GM23338 (cell line): ENCODE measurements at regions not wholly inside any gene's neighbourhood (a gene's known extent, or its start where the extent isn't known, plus 50 kb on each side); places are given as distances from the start of the nearest gene placed in this dataset.

Experiments used
- CREB1 ChIP-seq: fragments of 250-450 bp; sonication (Bioruptor Pico); IDR thresholded peaks from 2 replicates; pipeline ENCODE4 v1.5.0; 2020; ENCODE audit warnings: low read depth, mild to moderate bottlenecking, moderate library complexity
- CTCF ChIP-seq, 2 experiments: fragments of 200-600 bp in 1 of 2; sonication (generic) in 1 of 2; conservative IDR thresholded peaks; 2 replicates each; pipeline versions ENCODE4 v1.5.1 to v1.6.1; 2016 to 2017; ENCODE audit warnings: antibody characterized with exemption in 2 of 2, low read depth in 2 of 2, mild to moderate bottlenecking in 2 of 2, moderate library complexity in 1 of 2
- EZH2 ChIP-seq: fragments of 200-600 bp; sonication (generic); IDR thresholded peaks from one replicate; pipeline ENCODE4 v1.8.0; 2017; ENCODE audit warnings: antibody characterized with exemption, mild to moderate bottlenecking, low read depth; ENCODE audit not compliant: unreplicated experiment
- EZH2phosphoT487 ChIP-seq: fragments of 200-600 bp; sonication (generic); IDR thresholded peaks from one replicate; pipeline ENCODE4 v1.8.1; 2018; ENCODE audit warnings: antibody characterized with exemption; ENCODE audit not compliant: unreplicated experiment
- JUNB ChIP-seq: IDR thresholded peaks from one replicate; pipeline ENCODE4 v1.6.1; 2016; ENCODE audit warnings: antibody characterized with exemption; ENCODE audit not compliant: unreplicated experiment
- POLR2AphosphoS5 ChIP-seq: IDR thresholded peaks from 2 replicates; pipeline ENCODE4 v1.6.1; 2016; ENCODE audit warnings: antibody characterized with exemption, low read depth
- REST ChIP-seq: IDR thresholded peaks from one replicate; pipeline ENCODE4 v1.6.1; 2018; ENCODE audit warnings: antibody characterized with exemption; ENCODE audit not compliant: unreplicated experiment
- ZNF331 ChIP-seq: fragments of 250-450 bp; sonication (Bioruptor Pico); IDR thresholded peaks from 2 replicates; pipeline ENCODE4 v1.5.0; 2020; ENCODE audit warnings: low read depth, mild to moderate bottlenecking, moderate library complexity

DNA sequence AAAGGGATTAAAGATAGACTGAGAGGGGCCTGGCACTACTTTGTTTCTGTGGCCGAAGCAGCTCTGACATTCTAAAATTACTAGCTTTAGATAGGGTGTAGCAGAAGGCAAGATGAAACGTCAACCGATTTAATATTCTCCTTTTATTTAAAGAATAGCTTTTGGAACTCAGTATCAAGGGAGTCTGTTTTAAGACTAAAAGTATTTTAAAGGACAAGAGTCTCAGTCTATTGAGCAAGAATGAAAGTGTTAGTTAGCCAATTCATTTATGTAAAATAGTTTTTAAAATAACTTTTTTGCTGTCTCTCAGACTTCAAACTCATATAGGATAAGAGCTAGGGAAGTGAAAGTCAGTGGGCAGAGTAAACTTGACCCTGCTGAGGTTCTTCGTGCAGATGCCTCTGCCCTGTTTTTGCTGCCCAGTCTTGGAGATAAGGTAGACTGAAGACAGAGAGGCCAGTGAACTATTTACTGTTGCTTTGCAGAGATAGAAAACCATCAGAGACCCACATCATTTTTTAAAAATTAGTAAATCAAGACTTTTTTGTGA is 1090.9 kb downstream of the ROBO2 start:
- no peak for TF ChIP-seq CTCF (conservative IDR thresholded peaks at IDR 0.05; ENCODE audit: low read depth in 2 of 2)
- TF ChIP-seq EZH2: no peak
- no peak for TF ChIP-seq REST
- no peak for TF ChIP-seq EZH2phosphoT487
- no peak for TF ChIP-seq JUNB
- TF ChIP-seq CREB1 (CRISPR knock-in tag): no peak
- TF ChIP-seq ZNF331 (CRISPR knock-in tag): no peak
- TF ChIP-seq POLR2AphosphoS5: no peak
